Bone marrow (tissue), 2 donors: ENCODE measurements at regions not wholly inside any gene's neighbourhood (a gene's known extent, or its start where the extent isn't known, plus 50 kb on each side); places are given as distances from the start of the nearest gene placed in this dataset.
"Not testable (repeated sequence)": the region's sequence is repeated elsewhere in the genome, so short reads cannot be mapped to it uniquely, and the experiment has no call there.

Source experiments
- DNase-seq, 2 donors: peaks; one replicate each; lab custom pipeline; 2025; lab: John Stamatoyannopoulos, UW

GRCh38 chr14:48723841-48724495, 862.2 kb downstream of the RPS29 start:
- no peak for DNase-seq

GRCh38 chr14:48714366-48714765, 871.8 kb downstream of the RPS29 start:
- DNase-seq, result no peak

- no peak for DNase-seq
Observed at GRCh38 chr14:48710133-48710532, 876.0 kb downstream of the RPS29 start.

GRCh38 chr14:48709277-48709785, 876.8 kb downstream of the RPS29 start:
- DNase-seq, result no peak

- no peak for DNase-seq
Observed at GRCh38 chr14:48704639-48705038, 881.5 kb downstream of the RPS29 start.

- no peak for DNase-seq
Observed at GRCh38 chr14:48703728-48704467, 882.3 kb downstream of the RPS29 start.

GRCh38 chr14:48697362-48697761, 888.8 kb downstream of the RPS29 start:
- not testable (repeated sequence) for DNase-seq

GRCh38 chr14:48693793-48694192, 892.4 kb downstream of the RPS29 start:
- no peak for DNase-seq

GRCh38 chr14:48690349-48690748, 895.8 kb downstream of the RPS29 start:
- no peak for DNase-seq

- DNase-seq, result no peak
Observed at GRCh38 chr14:48686650-48687049, 899.5 kb downstream of the RPS29 start.

GRCh38 chr14:48672506-48672905, 913.7 kb downstream of the RPS29 start:
- DNase-seq, result no peak

GRCh38 chr14:48670939-48671338, 915.2 kb downstream of the RPS29 start:
- DNase-seq, result no peak

GRCh38 chr14:48665077-48665784, 920.9 kb downstream of the RPS29 start:
- DNase-seq, result no peak

GRCh38 chr14:48643241-48643640, 942.9 kb downstream of the RPS29 start:
- DNase-seq, result no peak

- no peak for DNase-seq
Observed at GRCh38 chr14:48628870-48629269, 953.5 kb upstream of the MDGA2 start.

- DNase-seq, result no peak
Observed at GRCh38 chr14:48622980-48623379, 947.6 kb upstream of the MDGA2 start.

GRCh38 chr14:48618057-48618456, 942.7 kb upstream of the MDGA2 start:
- DNase-seq, result no peak

- DNase-seq, result no peak
Observed at GRCh38 chr14:48616931-48617330, 941.5 kb upstream of the MDGA2 start.

- no peak for DNase-seq
Observed at GRCh38 chr14:48615618-48616017, 940.2 kb upstream of the MDGA2 start.

- no peak for DNase-seq
Observed at GRCh38 chr14:48614003-48614402, 938.6 kb upstream of the MDGA2 start.

GRCh38 chr14:48606960-48607359, 931.6 kb upstream of the MDGA2 start:
- not testable (repeated sequence) for DNase-seq

- DNase-seq, result no peak
Observed at GRCh38 chr14:48598458-48598857, 923.1 kb upstream of the MDGA2 start.

GRCh38 chr14:48586099-48586498, 910.7 kb upstream of the MDGA2 start:
- no peak for DNase-seq
